DMS53 treated with DMSO at 0.1 percent for 48 hours (cell line): ENCODE measurements at regions not wholly inside any gene's neighbourhood (a gene's known extent, or its start where the extent isn't known, plus 50 kb on each side); places are given as distances from the start of the nearest gene placed in this dataset.
A peak's percentile ranks its signal among the peaks of the same experiment; 100 is the strongest.
"Not testable (repeated sequence)": the region's sequence is repeated elsewhere in the genome, so short reads cannot be mapped to it uniquely, and the experiment has no call there.

Experiments
- DNase-seq: peaks from one replicate; lab custom pipeline; 2025; ENCODE audit not compliant: unreplicated experiment; lab: John Stamatoyannopoulos, UW

DNA sequence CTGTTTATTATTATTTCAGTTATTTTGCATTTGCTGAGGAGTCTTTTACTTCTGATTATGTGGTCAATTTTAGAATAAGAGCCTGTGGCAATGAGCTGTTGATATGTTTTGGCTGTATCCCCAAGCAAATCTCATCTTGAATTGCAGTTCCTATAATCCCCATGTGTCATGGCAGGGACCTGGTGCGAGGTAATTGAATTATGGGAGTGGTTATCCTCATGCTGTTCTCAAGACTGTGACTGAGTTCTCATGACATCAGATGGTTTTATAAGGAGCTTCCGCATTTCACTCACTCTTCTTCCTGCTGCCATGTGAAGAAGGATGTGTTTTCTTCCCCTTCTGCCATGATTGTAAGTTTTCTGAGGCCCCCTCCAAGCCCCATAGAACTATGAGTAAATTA, 114.9 kb upstream of the SLCO6A1 start:
- DNase-seq: no peak

GRCh38 chr5:102617191-102618187, 118.7 kb upstream of the SLCO6A1 start:
- DNase-seq: peak; percentile 40

- DNase-seq: no peak
These were observed 123.5 kb upstream of the SLCO6A1 start for GRCh38 chr5:102622262-102622661.

DNA sequence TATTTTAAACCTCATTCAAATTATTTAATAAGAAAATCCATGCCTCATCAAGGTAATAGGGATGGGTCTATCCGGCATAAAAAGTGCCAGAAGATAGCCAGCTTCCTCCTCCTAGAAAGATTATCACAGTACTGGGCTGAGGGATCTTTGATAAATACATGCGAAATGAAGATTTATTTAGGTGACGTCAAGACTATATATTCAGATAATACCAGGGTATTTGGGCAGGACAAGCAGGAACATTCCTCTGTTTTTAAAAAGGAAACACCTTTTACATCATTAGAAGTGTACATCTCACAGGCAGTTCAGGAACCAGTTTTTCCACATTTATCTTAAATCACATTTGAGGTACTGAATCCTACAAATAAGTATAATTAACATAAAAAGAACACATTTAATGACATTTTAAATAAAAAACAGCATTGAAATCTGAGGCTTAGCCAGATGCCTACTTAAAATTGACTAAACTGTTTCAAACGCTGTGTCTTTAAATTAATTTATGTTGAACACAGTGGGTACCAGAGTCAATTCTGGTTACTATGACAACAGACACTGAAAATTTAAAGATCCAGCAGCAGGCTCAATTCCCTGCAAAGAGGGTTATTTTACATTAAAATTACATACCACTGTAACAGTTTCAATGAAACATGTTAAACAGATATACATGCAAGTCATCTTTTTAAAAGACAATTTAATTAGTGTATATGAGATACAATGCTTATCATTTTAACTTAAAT, 124.7 kb upstream of the SLCO6A1 start:
- DNase-seq: no peak

DNA sequence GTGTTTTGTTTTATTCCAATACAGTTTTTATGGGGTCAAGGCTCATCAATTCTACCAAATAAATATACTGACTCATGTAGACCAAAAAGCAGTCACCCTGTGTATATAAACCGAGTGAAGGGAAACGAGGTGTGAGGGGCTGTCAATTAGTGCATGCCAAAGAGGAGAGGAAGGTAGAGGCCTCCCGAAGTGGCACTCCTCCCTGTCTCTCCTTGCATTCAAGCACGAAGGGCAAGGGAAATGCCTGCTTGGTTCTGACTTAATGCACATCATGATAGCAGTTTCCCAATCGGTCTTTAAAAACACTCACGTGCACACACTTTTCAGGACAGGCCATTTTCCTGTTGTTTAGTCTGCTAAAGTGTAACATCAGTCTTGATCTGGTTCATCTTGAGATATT, 125.6 kb upstream of the SLCO6A1 start:
- no peak for DNase-seq

DNA sequence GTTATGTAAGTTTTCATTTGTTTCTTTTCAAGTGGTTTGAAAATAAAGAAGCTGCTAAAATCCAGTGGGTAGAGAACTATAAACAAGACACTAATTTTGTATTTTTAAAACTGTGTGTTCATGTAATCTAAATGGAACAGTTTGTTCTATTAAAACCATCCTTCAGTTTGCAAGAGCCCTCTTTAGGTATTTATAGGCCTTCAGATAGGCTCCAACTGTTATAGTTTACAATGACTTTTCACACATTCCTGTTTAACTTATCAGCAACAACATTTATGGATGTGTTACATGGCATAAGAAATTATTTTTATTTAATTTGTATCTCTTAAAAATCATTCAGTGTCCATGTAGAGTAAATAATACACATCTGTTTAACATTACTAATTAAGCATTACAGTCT, 126.7 kb upstream of the SLCO6A1 start:
- DNase-seq: no peak

GRCh38 chr5:102625928-102626327, 127.1 kb upstream of the SLCO6A1 start:
- DNase-seq: no peak

DNA sequence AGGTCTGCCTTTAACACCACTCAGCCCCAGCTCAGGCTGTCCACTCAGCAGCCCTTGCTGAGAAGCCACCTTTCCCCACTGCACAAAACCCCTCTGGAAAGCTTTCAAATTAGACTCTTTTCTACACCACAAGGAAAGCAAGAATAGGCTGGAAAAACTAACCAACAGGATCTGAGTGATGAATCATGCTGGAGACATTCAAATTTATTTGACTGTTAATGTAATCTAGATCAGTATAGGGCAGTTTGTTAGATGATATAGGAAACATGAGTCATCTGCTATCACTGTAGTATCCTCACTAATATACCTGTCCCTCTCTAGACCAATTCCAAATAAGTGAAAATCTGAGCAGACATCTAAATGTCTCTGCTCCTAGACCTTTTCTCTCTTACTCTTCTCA, 127.8 kb upstream of the PAM start:
- DNase-seq: peak; percentile 6

DNA sequence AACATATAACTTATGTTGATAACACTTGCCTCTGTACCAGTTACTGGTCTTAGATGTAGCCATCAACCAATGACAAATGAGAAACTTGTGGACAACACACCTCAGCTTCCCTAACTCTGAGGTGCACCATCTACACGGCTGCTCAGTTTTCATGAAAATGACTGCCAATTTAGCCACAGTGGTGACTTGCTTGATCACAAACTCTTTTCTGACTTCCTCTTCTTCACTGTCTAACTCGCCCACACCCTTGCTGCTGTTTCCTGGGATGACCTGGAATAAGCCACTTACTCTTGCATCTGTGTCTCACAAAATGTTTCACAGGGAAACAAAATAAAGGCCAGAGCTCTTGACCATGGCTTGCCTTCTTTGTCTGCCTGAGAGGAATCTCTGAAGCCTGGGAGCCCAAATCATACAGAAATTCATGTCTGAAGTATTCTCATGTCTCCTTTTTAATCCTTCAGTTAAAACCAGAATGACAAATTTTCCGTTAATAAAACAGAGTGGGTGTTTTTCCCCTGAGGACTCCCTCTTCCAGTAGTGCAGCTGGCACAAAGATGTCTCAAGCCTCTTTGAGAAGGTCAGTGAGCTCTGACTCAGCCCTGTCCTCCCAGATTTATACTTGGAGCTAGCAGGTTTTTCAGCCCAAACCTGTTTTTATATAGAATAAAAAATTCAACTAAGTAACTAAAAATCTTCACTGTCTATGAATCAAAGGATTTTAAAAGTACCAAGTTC, 126.5 kb upstream of the PAM start:
- peak; percentile 64 for DNase-seq

GRCh38 chr5:102629827-102630605, 125.1 kb upstream of the PAM start:
- peak; percentile 11 for DNase-seq

GRCh38 chr5:102635399-102635798, 119.7 kb upstream of the PAM start:
- DNase-seq: not testable (repeated sequence)

GRCh38 chr5:102638316-102638715, 116.8 kb upstream of the PAM start:
- DNase-seq: no peak

DNA sequence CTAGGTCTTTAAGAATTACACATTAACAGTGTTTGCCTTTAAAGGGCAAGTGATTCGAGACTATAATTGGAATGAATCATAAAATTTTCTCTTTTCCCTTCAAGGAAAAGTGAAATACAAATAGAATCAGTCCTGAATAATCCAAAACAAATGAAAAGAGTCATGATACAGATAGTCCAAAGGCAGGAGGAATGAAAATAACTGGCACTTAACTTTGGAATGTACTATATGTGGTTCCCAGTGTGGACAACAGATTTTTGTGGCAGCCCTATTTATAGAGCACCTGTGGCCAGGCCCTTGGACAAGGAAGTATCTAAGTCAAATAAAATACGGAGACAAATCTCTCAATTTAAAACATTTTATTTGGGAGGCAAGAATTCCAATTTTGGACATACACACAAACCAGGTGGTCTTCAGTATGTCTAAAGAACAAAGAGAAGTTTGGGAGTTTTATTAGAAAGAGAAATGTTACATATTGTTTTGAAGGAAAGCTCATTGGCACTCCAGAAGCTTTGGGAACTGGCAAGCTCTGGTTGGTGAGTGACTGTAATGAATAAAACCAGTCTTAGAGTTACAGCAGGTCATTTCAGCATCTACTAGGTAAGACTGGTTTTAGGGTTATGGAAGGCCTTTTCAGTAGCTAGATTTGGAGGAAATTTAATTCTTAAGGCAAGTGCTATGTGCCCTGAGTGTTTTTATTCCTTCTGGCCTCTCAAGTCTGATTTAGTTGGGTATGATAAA, 116.0 kb upstream of the PAM start:
- DNase-seq: peak; percentile 5

DNA sequence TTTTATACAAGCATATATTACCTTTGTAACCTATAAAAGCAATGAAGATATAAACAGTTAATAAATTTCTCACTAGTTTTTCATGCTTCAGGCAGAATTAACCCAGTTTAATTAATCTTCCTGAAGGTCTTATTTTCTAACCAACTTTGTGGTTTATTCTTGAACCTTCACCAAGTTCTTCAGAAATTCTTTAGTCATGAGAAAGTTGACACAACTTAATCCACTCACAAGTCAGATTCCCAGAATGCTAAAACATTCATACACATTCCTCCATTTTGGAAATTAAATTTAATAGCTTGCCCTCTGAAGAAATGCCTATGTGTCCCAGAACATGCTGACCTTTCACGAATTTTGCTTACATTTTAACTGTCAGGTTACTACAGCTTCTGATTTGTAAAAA, 105.4 kb upstream of the PAM start:
- DNase-seq: no peak

GRCh38 chr5:102651466-102651865, 103.6 kb upstream of the PAM start:
- no peak for DNase-seq

DNA sequence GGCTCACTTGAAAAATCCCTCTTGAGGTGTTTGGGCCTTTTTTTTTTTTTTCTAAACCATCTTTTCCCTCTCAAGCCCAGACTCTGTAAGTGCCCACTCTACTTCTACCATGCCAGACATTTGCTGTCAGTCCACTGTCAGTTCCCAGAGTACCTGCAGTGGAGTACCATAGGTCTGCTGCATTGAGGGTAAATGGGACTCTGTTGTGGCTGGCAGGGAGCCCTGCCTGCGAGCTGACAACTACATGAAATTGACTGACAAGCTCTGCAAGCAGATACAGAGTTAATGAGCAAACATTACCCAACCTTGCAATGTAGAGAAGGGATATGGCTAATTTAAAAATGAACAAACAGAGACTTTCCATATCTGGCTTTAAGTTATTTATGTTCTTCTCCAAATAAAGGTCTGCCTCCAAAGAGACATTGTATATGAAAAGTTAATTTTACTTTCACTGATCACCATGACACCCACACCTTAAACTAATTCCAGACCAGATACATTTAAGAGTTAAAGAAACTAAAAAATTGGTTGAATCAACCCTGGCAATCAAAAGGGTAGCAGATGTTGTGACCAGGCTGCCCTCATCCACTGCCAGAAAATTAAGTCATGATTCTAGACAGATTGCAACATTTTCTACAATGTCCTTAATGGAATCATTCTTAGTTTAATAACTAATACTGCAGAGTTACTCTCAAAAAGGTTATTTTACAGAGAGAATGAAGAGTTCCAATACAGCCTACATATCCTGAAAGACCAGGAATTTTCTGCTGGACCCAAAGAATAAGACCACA, 100.4 kb upstream of the PAM start:
- no peak for DNase-seq

DNA sequence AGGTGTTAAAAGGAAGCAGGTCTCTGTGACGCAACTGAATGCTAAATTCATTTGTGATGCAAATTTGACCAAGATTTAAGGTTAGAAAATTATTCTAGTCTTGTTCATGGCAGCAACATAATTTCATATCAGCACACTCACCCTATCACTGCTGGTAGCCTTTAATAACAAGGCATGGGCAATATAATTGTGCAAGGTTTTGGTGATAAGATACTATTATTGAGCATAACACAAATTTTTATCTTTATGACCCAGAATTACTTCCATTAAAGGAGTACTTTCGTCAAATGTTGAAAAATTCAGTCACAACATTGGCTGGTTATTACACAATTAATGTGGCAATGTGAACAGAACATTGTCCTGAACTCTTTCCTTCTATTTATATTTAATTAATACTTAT, 96.0 kb upstream of the PAM start:
- DNase-seq: no peak

DNA sequence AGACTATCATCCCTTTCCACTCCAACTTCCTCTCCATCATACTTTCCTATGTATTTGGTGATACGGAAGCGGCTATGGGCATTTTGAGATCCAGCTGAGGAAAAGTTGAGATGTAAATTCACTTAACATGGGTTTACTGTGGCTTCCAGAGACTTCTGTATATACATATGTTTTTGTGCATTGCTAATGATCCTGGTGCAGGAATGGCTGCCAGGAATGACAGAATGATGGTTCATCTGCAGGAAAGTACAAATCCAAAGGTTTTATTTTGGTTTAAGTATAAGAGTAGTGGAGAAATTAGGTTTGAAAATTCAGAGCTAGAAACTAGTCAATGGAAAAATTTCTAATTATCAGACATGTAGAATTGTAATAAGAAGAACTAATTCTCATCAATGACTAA, 95.0 kb upstream of the PAM start:
- DNase-seq: no peak
